ENCODE measurements at regions not wholly inside any gene's neighbourhood (a gene's known extent, or its start where the extent isn't known, plus 50 kb on each side); places are given as distances from the start of the nearest gene placed in this dataset.

DNA sequence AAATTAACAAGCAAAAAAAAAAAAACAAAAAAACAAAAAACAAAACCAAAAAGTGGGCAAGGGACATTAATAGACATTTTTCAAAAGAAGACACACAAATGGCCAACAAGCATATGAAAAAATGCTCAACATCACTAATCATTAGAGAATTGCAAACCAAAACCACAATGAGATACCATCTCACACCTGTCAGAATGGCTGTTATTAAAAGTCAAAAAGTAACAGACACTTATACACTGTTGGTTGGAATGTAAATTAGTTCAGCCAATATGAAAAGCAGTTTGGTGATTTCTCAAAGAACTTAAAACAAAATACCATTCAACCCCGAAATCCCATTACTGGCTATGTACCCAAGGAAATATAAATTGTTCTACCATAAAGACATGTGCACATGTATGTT, 222.4 kb upstream of the CD96 start:
- TF ChIP-seq, protein P1, sequence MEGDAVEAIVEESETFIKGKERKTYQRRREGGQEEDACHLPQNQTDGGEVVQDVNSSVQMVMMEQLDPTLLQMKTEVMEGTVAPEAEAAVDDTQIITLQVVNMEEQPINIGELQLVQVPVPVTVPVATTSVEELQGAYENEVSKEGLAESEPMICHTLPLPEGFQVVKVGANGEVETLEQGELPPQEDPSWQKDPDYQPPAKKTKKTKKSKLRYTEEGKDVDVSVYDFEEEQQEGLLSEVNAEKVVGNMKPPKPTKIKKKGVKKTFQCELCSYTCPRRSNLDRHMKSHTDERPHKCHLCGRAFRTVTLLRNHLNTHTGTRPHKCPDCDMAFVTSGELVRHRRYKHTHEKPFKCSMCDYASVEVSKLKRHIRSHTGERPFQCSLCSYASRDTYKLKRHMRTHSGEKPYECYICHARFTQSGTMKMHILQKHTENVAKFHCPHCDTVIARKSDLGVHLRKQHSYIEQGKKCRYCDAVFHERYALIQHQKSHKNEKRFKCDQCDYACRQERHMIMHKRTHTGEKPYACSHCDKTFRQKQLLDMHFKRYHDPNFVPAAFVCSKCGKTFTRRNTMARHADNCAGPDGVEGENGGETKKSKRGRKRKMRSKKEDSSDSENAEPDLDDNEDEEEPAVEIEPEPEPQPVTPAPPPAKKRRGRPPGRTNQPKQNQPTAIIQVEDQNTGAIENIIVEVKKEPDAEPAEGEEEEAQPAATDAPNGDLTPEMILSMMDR (IDR thresholded peaks at IDR 0.05; ENCODE audit: low read depth, low read length, missing input control): no peak
- no peak for TF ChIP-seq RAD21 (IDR thresholded peaks at IDR 0.05)
- TF ChIP-seq, protein P2, sequence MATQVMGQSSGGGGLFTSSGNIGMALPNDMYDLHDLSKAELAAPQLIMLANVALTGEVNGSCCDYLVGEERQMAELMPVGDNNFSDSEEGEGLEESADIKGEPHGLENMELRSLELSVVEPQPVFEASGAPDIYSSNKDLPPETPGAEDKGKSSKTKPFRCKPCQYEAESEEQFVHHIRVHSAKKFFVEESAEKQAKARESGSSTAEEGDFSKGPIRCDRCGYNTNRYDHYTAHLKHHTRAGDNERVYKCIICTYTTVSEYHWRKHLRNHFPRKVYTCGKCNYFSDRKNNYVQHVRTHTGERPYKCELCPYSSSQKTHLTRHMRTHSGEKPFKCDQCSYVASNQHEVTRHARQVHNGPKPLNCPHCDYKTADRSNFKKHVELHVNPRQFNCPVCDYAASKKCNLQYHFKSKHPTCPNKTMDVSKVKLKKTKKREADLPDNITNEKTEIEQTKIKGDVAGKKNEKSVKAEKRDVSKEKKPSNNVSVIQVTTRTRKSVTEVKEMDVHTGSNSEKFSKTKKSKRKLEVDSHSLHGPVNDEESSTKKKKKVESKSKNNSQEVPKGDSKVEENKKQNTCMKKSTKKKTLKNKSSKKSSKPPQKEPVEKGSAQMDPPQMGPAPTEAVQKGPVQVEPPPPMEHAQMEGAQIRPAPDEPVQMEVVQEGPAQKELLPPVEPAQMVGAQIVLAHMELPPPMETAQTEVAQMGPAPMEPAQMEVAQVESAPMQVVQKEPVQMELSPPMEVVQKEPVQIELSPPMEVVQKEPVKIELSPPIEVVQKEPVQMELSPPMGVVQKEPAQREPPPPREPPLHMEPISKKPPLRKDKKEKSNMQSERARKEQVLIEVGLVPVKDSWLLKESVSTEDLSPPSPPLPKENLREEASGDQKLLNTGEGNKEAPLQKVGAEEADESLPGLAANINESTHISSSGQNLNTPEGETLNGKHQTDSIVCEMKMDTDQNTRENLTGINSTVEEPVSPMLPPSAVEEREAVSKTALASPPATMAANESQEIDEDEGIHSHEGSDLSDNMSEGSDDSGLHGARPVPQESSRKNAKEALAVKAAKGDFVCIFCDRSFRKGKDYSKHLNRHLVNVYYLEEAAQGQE (IDR thresholded peaks at IDR 0.05): no peak
- TF ChIP-seq, protein P3, sequence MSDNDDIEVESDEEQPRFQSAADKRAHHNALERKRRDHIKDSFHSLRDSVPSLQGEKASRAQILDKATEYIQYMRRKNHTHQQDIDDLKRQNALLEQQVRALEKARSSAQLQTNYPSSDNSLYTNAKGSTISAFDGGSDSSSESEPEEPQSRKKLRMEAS (IDR thresholded peaks at IDR 0.05): no peak
- TF ChIP-seq SP1 (IDR thresholded peaks at IDR 0.05): no peak
